ENCODE measurements at regions not wholly inside any gene's neighbourhood (a gene's known extent, or its start where the extent isn't known, plus 50 kb on each side); places are given as distances from the start of the nearest gene placed in this dataset.

DNA sequence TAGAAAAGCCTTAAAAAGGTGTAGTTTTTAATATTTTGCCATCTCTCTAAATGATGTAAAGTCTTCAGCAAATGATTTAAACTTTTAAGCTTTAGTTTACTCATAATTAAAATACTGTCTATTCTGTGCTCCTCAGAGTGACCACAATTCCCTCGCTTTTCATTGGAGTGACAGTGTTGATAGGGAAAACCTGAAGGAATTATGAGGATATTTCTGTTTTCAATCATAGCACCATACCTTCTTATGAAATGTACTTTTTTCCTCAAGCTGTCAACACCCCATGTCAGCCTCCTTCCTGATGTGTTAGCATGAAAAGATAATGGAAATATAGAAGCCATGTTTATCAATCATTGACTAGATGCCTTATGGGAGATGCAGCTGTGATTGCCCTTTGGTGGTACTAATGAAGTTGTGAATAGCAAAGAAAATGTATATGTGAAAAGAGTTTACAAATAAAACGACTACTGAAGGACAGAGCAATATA lies 145.4 kb upstream of the EYS start:
- Mint-ChIP-seq H3K36me3 (no peaks in the 10 kb centered on the region), H3K9me3 (peaks cover 0 to 4% (median 4%) of the 10 kb centered on the region in 3 donors), H3K27ac (no peak overlapping the region), H3K4me1 (no peaks in the 10 kb centered on the region), H3K4me3 (no peak overlapping the region), H3K27me3 (no peaks in the 10 kb centered on the region)

DNA sequence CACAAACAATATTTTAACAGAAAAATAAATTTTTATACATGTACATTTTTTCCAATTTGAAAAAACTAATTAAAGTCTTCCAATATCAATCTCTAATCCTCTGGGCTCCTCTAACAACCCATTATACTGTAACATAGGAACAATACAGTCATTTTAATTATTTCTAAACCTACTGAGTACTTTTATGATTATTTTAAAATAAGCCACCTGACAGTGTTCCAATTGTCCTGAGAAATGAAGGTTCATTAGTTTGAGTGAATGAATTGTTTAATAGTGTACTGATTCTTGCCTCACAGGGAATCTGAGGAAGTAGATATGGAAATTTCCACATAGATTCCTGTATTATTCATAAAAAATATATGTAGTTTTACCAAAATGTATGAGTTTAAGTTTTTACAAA lies 123.1 kb upstream of the EYS start:
- Mint-ChIP-seq H3K4me3 (no peak overlapping the region), H3K27ac (no peak overlapping the region), H3K36me3 (no peaks in the 10 kb centered on the region), H3K27me3 (no peaks in the 10 kb centered on the region), H3K9me3 (peaks cover 0 to 3% (median 0%) of the 10 kb centered on the region in 3 donors), H3K4me1 (no peaks in the 10 kb centered on the region)

DNA sequence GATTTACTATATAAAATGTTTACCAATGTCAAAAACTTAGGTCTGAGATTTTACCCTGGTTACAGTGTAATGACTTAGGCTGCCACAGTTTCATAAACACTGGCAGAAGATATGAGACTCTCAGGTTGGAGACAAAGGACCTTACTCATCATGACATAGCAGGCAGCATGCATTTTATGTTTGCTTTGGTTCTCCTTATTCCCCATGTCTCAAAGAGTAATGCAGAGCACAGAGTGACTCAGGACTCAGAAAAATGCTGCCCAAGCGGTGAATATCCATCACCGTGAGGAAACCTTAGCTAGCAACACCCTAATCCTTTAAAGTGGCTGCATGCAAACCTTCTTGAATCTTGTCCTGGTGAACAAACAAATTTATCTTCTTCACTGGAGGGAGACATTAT lies 112.1 kb upstream of the EYS start:
- Mint-ChIP-seq H3K4me1 (no peaks in the 10 kb centered on the region), H3K36me3 (peaks cover 3% of the 10 kb centered on the region), H3K4me3 (no peak overlapping the region), H3K27ac (no peak overlapping the region), H3K9me3 (peaks cover 2 to 16% (median 3%) of the 10 kb centered on the region in 3 donors), H3K27me3 (no peaks in the 10 kb centered on the region)

DNA sequence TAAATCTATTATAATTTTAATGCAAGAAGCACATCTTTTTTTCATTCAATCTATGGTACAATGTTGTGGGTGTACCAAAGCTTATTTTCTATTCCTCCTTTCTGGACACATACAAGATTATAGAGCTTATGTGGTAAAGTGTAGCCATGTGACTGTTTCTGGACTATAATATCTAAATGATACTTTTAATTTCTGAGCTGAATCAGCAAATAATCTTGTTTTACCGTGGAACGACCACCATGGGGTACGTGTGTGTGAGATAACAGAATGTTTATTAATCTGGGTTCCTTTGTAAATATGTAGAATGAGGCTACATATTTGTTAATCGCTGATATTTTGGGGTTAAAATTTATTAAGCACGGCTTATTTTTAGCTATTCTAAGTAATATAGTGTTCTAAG lies 111.5 kb upstream of the EYS start:
- H3K27ac Mint-ChIP-seq, result no peak overlapping the region
- no peaks in the 10 kb centered on the region for H3K4me1 Mint-ChIP-seq
- H3K9me3 Mint-ChIP-seq, result peaks cover 2 to 11% (median 3%) of the 10 kb centered on the region in 3 donors

DNA sequence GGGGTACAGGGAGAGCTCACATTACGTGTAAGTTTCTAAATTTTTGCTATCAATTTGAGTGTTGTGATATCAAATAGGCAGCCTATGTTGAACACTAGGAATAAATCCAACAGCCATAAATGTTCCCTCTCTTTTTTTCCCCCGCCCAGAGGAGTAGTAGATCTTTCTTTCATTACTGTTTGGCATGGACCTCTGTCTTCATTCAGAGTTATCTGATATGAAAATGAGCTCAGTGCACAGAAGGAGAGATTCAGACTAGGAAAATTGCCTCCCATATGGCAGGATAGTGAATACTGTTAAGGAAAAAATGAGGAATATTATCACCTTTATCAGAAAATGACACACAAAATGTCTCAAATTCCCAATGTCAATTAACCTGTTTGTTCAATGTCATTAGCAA lies 110.0 kb upstream of the EYS start:
- no peaks in the 10 kb centered on the region for H3K4me1 Mint-ChIP-seq
- no peak overlapping the region for H3K4me3 Mint-ChIP-seq
- peaks cover 3% of the 10 kb centered on the region for H3K36me3 Mint-ChIP-seq
- peaks cover 2 to 11% (median 3%) of the 10 kb centered on the region in 3 donors for H3K9me3 Mint-ChIP-seq
- H3K27ac Mint-ChIP-seq, result no peak overlapping the region
- no peaks in the 10 kb centered on the region for H3K27me3 Mint-ChIP-seq

More for the DNA sequence above, 111.5 kb upstream of the EYS start:
- Mint-ChIP-seq H3K36me3 (peaks cover 3% of the 10 kb centered on the region), H3K4me3 (no peak overlapping the region), H3K27me3 (no peaks in the 10 kb centered on the region)

DNA sequence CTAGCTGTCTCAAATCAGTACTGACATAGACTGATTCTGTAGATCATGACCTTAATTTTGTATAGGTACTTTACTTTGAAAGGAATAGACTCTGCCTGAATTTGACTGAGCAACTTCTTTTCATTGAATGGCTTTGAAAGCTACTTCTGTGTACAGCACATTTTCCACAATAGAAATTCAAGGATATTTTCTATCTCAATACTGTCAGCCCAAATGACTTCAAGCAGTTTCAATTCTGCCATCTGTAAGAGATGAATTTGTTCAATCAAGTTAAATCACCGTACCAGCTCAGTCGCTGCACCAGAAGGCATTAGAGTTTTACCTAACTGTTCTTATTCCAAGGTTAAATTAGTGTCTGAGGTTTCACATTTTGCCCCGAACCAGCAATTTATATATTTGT lies 107.0 kb upstream of the EYS start:
- Mint-ChIP-seq H3K9me3 (peaks cover 2 to 8% (median 2%) of the 10 kb centered on the region in 3 donors), H3K27ac (no peak overlapping the region), H3K27me3 (no peaks in the 10 kb centered on the region), H3K36me3 (no peaks in the 10 kb centered on the region), H3K4me3 (no peak overlapping the region), H3K4me1 (no peaks in the 10 kb centered on the region)

DNA sequence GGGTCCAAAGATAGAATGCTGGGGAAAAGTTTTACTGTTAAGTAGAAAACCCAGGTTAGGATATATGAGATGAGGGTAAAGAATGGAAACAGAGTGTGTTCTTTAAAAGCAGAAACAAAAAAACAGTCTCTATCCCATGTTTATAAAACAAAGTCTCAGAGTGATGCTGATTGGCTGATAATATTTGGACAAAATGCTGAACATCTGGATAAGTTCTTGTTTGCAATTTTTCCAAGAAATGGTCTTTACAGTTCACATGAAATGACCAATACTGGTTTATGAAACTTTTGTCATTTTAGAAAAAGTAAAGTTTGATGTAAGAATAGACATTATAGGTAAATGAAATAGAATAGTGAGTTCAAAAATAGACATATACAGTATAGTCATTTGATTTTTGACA lies 96.2 kb upstream of the EYS start:
- H3K4me3 Mint-ChIP-seq, result no peak overlapping the region
- no peaks in the 10 kb centered on the region for H3K4me1 Mint-ChIP-seq
- no peaks in the 10 kb centered on the region for H3K36me3 Mint-ChIP-seq
- no peaks in the 10 kb centered on the region for H3K27me3 Mint-ChIP-seq
- peaks cover 0 to 3% (median 2%) of the 10 kb centered on the region in 3 donors for H3K9me3 Mint-ChIP-seq
- no peak overlapping the region for H3K27ac Mint-ChIP-seq

DNA sequence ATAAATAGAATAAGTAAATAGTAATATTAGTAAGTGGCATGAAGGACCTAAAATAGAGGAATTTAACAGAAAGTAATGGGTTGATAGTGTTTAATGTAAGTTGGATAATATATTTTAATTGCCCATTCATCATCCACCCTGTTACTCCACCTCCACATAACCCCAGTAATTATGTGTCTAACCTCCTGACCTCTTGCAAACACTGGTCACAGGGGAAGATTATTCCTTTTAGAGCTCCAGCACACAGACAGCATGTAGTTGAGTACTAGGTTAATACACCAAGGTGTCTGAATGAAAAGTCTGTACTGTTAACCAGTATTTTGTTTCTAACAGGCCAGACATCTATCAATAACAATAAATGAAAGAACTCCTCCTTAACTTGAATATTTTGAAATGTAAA lies 92.4 kb upstream of the EYS start:
- H3K9me3 Mint-ChIP-seq, result peaks cover 0 to 6% (median 2%) of the 10 kb centered on the region in 3 donors
- H3K27me3 Mint-ChIP-seq, result no peaks in the 10 kb centered on the region
- no peaks in the 10 kb centered on the region for H3K4me1 Mint-ChIP-seq
- no peak overlapping the region for H3K27ac Mint-ChIP-seq
- H3K36me3 Mint-ChIP-seq, result no peaks in the 10 kb centered on the region
- no peak overlapping the region for H3K4me3 Mint-ChIP-seq

DNA sequence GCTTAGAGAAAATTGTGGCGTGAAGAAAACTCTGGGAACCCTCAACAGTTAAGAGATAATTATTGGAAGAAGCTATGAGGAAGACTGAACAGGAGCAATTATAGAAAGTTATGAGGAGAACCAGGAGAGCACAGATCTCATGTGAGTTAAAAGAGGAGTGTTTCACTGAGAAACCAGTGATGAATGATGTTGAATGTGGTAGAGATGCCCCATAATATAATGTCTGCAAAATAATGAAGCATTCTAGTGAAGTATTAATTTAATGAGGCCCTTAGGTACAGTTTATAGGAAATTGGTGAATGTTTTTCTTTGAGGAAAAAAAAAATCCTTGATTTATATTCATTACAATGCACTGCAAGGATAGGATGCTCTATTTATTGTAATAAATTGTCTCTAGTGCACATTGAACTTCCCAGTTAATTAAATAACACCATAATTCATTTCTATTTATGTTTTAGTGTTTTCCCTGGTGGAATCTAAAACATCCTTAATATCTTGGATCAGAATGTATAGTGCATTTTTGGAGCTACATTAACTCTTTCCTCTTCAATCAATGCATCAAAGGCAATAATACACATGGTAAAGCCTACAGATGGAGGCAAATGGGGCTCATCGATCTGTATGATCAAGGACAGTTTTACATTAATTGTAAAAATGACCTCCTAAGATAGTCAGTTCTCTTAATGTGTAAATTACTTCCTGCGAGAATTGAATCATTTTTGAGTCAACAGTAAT lies 91.4 kb upstream of the EYS start:
- Mint-ChIP-seq H3K36me3 (no peaks in the 10 kb centered on the region), H3K27me3 (no peaks in the 10 kb centered on the region), H3K27ac (no peak overlapping the region), H3K4me1 (no peaks in the 10 kb centered on the region), H3K4me3 (no peak overlapping the region), H3K9me3 (peaks cover 0 to 10% (median 2%) of the 10 kb centered on the region in 3 donors)

DNA sequence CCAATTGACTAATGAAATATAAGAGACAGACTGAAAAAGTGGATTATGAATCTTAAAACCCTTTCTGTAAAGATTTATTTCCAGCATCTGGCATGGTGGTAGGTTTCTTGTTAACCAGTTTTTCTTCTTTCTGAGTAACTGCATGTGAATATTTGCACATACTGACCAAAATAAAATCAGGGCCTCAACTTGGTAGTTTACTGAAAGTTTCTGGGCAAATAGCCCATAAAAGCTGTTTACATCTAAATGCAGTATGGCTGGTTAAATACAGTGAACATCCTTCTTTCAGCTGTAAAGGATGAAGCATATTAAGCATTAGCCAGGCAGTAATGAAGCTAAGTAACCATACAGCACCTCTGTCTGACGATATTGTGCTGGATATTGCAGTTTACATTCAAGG lies 83.6 kb upstream of the EYS start:
- no peaks in the 10 kb centered on the region for H3K27me3 Mint-ChIP-seq
- no peaks in the 10 kb centered on the region for H3K4me1 Mint-ChIP-seq
- no peaks in the 10 kb centered on the region for H3K36me3 Mint-ChIP-seq
- no peak overlapping the region for H3K27ac Mint-ChIP-seq
- H3K9me3 Mint-ChIP-seq, result peaks cover 0 to 13% (median 2%) of the 10 kb centered on the region in 3 donors
- H3K4me3 Mint-ChIP-seq, result no peak overlapping the region

DNA sequence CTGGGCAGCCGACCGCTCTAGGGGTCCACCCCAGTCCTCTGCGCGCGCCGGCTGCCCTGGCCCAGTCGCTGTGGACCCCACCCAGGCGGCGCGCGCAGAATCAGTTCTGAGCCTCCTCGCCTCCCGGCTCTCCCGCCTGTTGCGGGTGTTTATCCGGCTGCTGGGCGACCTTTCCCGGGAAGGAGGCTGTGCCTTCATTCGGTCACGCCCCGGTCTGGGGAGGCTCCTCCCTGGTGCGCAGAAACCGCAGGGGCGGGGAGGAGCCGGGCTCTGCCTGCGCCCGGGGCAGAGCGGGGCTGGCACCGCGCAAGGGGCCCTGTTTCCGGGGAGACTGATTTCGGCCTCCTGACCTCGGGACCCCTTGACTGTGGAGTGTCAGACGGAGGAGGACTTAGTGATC lies 80.8 kb upstream of the EYS start:
- H3K4me1 Mint-ChIP-seq, result no peaks in the 10 kb centered on the region
- H3K9me3 Mint-ChIP-seq, result peaks cover 0 to 6% (median 2%) of the 10 kb centered on the region in 3 donors
- no peaks in the 10 kb centered on the region for H3K27me3 Mint-ChIP-seq
- no peak overlapping the region for H3K27ac Mint-ChIP-seq
- H3K4me3 Mint-ChIP-seq, result no peak overlapping the region
- no peaks in the 10 kb centered on the region for H3K36me3 Mint-ChIP-seq

DNA sequence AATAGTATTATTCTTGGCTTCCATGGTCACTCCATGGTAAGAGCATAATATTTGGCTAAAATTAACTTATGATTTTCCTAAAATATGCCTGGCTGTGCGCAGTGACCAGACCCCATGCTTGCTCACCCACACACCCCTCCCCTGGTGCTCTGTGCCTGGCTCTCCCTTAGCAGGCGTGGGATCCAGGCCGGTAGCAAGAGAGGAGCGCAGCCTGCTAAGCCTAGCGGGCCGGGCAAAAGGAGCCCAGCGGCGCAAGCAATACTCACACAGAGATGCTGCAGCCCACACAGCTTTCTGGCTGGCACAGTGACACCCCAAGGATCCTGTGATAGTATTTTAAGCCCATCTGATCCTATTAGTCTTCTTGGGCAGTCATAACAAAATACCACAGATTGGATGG lies 79.8 kb upstream of the EYS start:
- Mint-ChIP-seq H3K27me3 (no peaks in the 10 kb centered on the region), H3K9me3 (peaks cover 0 to 11% (median 2%) of the 10 kb centered on the region in 3 donors), H3K4me3 (no peak overlapping the region), H3K27ac (no peak overlapping the region), H3K4me1 (no peaks in the 10 kb centered on the region), H3K36me3 (no peaks in the 10 kb centered on the region)

DNA sequence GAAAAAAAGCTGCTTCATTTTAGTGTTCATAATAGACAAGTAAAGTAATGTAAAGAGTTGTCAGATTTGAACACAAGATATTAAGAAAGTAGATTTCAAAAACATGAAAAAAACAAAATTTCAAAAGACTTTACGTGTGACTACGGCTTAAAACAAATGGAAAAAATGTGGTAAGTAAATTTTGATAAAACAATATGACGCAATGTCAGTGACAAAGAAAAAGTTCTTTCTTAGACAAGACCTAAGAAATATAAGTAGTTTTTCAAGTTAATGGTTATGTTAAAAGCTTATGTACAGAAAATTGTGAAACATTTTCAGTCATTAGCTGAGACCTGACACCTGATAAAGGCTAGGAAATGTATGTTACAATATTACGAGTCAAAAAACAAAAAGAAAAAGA lies 73.7 kb upstream of the EYS start:
- no peaks in the 10 kb centered on the region for H3K36me3 Mint-ChIP-seq
- H3K4me1 Mint-ChIP-seq, result no peaks in the 10 kb centered on the region
- H3K27ac Mint-ChIP-seq, result no peak overlapping the region
- no peak overlapping the region for H3K4me3 Mint-ChIP-seq
- H3K27me3 Mint-ChIP-seq, result no peaks in the 10 kb centered on the region
- peaks cover 3 to 13% (median 4%) of the 10 kb centered on the region in 3 donors for H3K9me3 Mint-ChIP-seq

DNA sequence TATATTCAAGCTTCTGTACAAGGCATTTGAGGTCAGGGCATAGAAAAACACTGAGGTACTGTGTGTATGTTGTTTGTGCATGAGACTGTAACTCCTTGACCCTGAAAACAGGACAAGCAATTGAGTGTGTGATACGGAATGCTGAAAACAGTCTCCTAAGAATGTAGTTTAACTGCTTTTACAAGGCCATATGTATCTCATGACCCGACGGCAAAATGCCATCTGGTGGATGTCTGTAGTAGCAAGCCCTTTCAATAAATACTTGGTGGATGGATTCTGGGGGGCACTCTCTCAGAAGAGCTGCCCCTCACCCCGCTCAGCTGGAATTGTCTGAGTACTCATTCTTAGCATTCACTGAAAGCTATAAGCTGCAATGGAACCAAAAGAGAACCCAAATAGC lies 69.3 kb upstream of the EYS start:
- H3K9me3 Mint-ChIP-seq, result peaks cover 2 to 8% (median 3%) of the 10 kb centered on the region in 3 donors
- no peak overlapping the region for H3K27ac Mint-ChIP-seq
- H3K36me3 Mint-ChIP-seq, result no peaks in the 10 kb centered on the region
- no peak overlapping the region for H3K4me3 Mint-ChIP-seq
- H3K4me1 Mint-ChIP-seq, result no peaks in the 10 kb centered on the region
- H3K27me3 Mint-ChIP-seq, result no peaks in the 10 kb centered on the region

DNA sequence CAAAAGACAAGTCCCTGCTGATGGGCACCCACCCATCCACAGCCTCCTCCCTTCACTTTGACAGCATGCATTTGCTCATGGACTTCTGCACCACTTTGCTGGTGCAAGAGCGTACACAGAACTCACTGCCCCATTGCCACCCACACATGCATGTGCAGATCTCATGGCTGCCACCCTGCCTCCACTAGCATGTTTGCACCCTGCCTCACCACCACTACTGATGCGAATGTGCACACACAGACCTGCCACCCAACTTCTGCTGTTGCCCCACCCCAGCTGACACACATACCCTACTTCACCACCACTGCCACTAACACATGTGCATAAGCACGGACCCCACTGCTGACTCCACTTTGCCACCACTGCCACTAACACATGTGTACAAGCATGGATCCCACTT lies 64.9 kb upstream of the EYS start:
- Mint-ChIP-seq H3K27me3 (no peaks in the 10 kb centered on the region), H3K4me1 (no peaks in the 10 kb centered on the region), H3K4me3 (peak overlapping the region in 1 of 4 donors; percentile 86), H3K27ac (no peak overlapping the region), H3K36me3 (no peaks in the 10 kb centered on the region), H3K9me3 (peaks cover 0 to 3% (median 3%) of the 10 kb centered on the region in 3 donors)

DNA sequence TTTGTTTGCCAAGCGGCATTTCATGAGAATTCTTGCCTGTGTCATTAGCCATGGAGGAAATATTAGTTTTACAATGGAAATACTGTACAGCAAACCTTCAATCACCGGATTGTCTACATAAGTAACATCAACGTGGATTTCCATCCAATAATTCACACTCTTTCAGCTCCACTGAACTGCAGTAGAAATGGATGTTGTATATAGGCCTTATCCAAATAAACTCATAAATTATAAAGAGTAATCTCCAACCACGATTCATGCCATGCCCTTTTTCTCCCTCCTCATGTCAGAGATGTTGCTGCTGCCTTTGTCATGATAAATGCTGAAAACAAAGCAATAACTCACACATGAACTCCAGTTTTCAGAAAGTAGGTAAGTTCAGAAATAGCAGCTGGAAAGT lies 54.9 kb upstream of the EYS start:
- H3K27ac Mint-ChIP-seq, result no peak overlapping the region
- no peaks in the 10 kb centered on the region for H3K27me3 Mint-ChIP-seq
- H3K4me3 Mint-ChIP-seq, result no peak overlapping the region
- H3K9me3 Mint-ChIP-seq, result peaks cover 3 to 10% (median 4%) of the 10 kb centered on the region in 3 donors
- H3K4me1 Mint-ChIP-seq, result no peaks in the 10 kb centered on the region
- no peaks in the 10 kb centered on the region for H3K36me3 Mint-ChIP-seq
